Brain microvascular endothelial cell (primary cell): ENCODE measurements at regions not wholly inside any gene's neighbourhood (a gene's known extent, or its start where the extent isn't known, plus 50 kb on each side); places are given as distances from the start of the nearest gene placed in this dataset.

ENCODE experiments used
- DNase-seq: peaks from one replicate; pipeline ENCODE4 v3.0.0-alpha.2; 2020
- H3K27ac ChIP-seq: fragments of 250-450 bp; sonication (Bioruptor Pico); 2 replicates; pipeline ENCODE4 v1.5.1; 2020; ENCODE audit warnings: mild to moderate bottlenecking, moderate library complexity
- H3K27me3 ChIP-seq: fragments of 250-450 bp; sonication (Bioruptor Pico); replicated peaks from 2 replicates; pipeline ENCODE4 v1.5.1; 2020; ENCODE audit warnings: mild to moderate bottlenecking
- H3K36me3 ChIP-seq: fragments of 250-450 bp; sonication (Bioruptor Pico); replicated peaks from 2 replicates; pipeline ENCODE4 v1.5.1; 2020; ENCODE audit warnings: mild to moderate bottlenecking
- H3K4me3 ChIP-seq: 2 replicates; pipeline ENCODE4 v1.5.1; 2011; ENCODE audit warnings: low read depth, mild to moderate bottlenecking, control low read depth, low read length, moderate library complexity
- CTCF ChIP-seq: IDR thresholded peaks from 2 replicates; pipeline ENCODE4 v1.5.1; 2011; ENCODE audit warnings: low read depth, mild to moderate bottlenecking, moderate library complexity, low read length, control low read depth, inconsistent platforms; ENCODE audit errors: missing control alignments
- in situ Hi-C: cut with HindIII; loops from 2 replicates; pipeline ENCODE4 v1.10.0; 2017; ENCODE audit warnings: low sequenced_read_pairs, low pct_ligation_motif_present

- no peak for DNase-seq
- H3K27me3 ChIP-seq = no peaks in the 10 kb centered on the region
- H3K36me3 ChIP-seq = no peaks in the 10 kb centered on the region
- H3K27ac ChIP-seq = no peak overlapping the region
- no peak overlapping the region for H3K4me3 ChIP-seq
- in situ Hi-C loops = no loop called here
- no peak for TF ChIP-seq CTCF
These were observed 98.1 kb upstream of the SPOPL start for GRCh38 chr2:138403431-138403927.

GRCh38 chr2:138414014-138414413, 87.6 kb upstream of the SPOPL start:
- H3K27ac ChIP-seq = no peak overlapping the region
- no peak overlapping the region for H3K4me3 ChIP-seq
- H3K36me3 ChIP-seq = no peaks in the 10 kb centered on the region
- DNase-seq = no peak
- H3K27me3 ChIP-seq = no peaks in the 10 kb centered on the region
- in situ Hi-C loops = no loop called here
- TF ChIP-seq CTCF = no peak

- peak; percentile 12 for DNase-seq
- no peaks in the 10 kb centered on the region for H3K36me3 ChIP-seq
- no peak for TF ChIP-seq CTCF
- in situ Hi-C loops = no loop called here
- H3K27ac ChIP-seq = no peak overlapping the region
- H3K4me3 ChIP-seq = no peak overlapping the region
- no peaks in the 10 kb centered on the region for H3K27me3 ChIP-seq
These were observed 85.6 kb upstream of the SPOPL start for GRCh38 chr2:138415985-138416384.

- in situ Hi-C loops = no loop called here
- TF ChIP-seq CTCF = no peak
- no peak overlapping the region for H3K4me3 ChIP-seq
- no peaks in the 10 kb centered on the region for H3K27me3 ChIP-seq
- H3K36me3 ChIP-seq = no peaks in the 10 kb centered on the region
- no peak for DNase-seq
- H3K27ac ChIP-seq = no peak overlapping the region
These were observed 83.1 kb upstream of the SPOPL start for GRCh38 chr2:138418453-138418852.

- no peak for DNase-seq
These were observed 80.1 kb upstream of the SPOPL start for GRCh38 chr2:138421315-138421970.

More at GRCh38 chr2:138421315-138421970, 80.1 kb upstream of the SPOPL start:
- H3K27ac ChIP-seq = no peak overlapping the region
- no peaks in the 10 kb centered on the region for H3K27me3 ChIP-seq
- no peak overlapping the region for H3K4me3 ChIP-seq
- in situ Hi-C loops = no loop called here
- no peak for TF ChIP-seq CTCF
- no peaks in the 10 kb centered on the region for H3K36me3 ChIP-seq
